ENCODE measurements at regions not wholly inside any gene's neighbourhood (a gene's known extent, or its start where the extent isn't known, plus 50 kb on each side); places are given as distances from the start of the nearest gene placed in this dataset.

DNA sequence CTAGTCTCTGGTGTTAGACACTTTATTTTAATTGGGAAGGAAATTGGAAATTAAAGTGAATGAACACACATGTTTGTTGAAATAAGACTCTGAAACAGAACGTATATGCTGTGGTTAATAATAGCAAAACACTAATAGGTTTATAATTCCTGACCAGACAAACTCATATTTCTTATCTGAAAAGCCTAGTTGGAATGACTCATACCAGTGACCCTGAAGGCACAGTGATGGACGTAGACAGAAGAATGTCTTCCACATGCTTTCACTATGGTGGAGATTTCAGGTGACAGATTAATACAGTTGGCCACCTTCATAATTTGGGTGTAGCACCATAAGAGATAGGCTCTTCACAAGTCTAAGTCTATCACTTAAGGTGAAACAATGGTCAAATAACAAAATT is 83.0 kb upstream of the COL11A1 start:
- DNase-seq = no peak
- H3K4me1 Mint-ChIP-seq = no peaks in the 10 kb centered on the region
- no peaks in the 10 kb centered on the region for H3K36me3 Mint-ChIP-seq

DNA sequence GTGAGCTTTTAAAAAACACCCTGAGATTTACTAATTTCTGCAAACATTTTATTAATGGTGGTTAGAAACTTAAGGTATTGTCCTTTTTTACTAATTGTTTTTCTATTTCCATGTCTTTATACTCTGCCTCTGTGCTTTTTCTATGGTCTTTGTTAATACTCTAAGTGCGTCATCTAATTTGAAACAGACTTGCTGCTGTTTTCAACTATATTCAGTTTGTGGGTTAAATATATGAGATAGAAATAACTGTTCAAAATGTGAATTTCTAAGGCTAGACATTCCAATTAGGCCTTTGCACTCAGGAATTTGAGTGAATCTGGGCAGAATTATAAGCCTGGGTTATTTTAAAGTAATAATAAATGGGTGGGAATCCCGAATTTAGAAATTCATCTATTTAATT is 82.4 kb upstream of the COL11A1 start:
- Mint-ChIP-seq H3K4me3 (no peak overlapping the region), H3K9me3 (no peaks in the 10 kb centered on the region), H3K4me1 (no peaks in the 10 kb centered on the region), H3K27ac (no peak overlapping the region), H3K27me3 (no peaks in the 10 kb centered on the region), H3K36me3 (no peaks in the 10 kb centered on the region)
- CTCF ChIA-PET = no interaction called here
- no peak for DNase-seq

More for the DNA sequence above, 83.0 kb upstream of the COL11A1 start:
- CTCF ChIA-PET = no interaction called here
- Mint-ChIP-seq H3K27me3 (no peaks in the 10 kb centered on the region), H3K27ac (no peak overlapping the region), H3K4me3 (no peak overlapping the region), H3K9me3 (no peaks in the 10 kb centered on the region)

DNA sequence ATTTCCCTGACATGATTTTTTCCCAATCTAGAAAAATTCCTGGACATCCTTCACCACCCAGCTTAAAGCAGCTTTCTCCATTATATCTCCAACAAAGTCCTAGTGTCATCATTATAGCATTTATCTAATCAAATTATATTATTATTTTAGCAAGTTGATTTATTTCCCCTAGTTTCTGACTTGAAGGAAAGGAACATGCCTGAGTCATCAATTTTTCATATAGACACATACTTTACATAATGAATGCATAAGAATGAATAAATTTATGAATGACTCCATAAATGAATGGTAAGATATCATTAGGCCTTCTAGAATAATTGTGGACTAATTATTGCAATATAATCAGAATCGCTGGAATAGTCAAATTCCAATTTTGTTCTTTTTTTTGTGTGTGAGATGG is 79.4 kb upstream of the COL11A1 start:
- no peak for DNase-seq
- CTCF ChIA-PET = no interaction called here
- H3K9me3 Mint-ChIP-seq = peaks cover 3% of the 10 kb centered on the region
- H3K4me1 Mint-ChIP-seq = no peaks in the 10 kb centered on the region
- H3K36me3 Mint-ChIP-seq = no peaks in the 10 kb centered on the region
- no peak overlapping the region for H3K4me3 Mint-ChIP-seq
- no peaks in the 10 kb centered on the region for H3K27me3 Mint-ChIP-seq
- no peak overlapping the region for H3K27ac Mint-ChIP-seq

DNA sequence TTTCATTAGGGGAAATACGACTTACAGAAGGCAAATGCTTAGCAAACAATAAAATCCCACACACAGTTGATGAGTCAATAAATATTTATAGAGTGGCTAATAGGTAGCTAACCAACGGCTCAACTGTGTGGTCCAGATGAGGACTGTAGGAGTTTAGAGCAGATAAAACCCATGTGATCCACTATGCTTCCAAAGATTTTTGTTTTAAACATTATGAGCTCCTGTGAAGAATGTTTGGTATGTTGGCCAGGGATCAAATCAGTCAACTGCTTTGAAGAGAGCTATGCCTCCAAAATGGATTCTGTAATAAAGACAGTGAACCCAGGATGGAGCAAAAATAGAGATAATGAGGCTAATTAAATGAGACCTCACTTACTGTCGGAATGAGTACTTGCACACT is 72.3 kb upstream of the COL11A1 start:
- peaks cover 3% of the 10 kb centered on the region for H3K9me3 Mint-ChIP-seq
- no peak for DNase-seq
- no peak overlapping the region for H3K4me3 Mint-ChIP-seq
- no peaks in the 10 kb centered on the region for H3K4me1 Mint-ChIP-seq
- H3K27ac Mint-ChIP-seq = no peak overlapping the region
- no peaks in the 10 kb centered on the region for H3K27me3 Mint-ChIP-seq
- CTCF ChIA-PET = no interaction called here
- H3K36me3 Mint-ChIP-seq = no peaks in the 10 kb centered on the region

DNA sequence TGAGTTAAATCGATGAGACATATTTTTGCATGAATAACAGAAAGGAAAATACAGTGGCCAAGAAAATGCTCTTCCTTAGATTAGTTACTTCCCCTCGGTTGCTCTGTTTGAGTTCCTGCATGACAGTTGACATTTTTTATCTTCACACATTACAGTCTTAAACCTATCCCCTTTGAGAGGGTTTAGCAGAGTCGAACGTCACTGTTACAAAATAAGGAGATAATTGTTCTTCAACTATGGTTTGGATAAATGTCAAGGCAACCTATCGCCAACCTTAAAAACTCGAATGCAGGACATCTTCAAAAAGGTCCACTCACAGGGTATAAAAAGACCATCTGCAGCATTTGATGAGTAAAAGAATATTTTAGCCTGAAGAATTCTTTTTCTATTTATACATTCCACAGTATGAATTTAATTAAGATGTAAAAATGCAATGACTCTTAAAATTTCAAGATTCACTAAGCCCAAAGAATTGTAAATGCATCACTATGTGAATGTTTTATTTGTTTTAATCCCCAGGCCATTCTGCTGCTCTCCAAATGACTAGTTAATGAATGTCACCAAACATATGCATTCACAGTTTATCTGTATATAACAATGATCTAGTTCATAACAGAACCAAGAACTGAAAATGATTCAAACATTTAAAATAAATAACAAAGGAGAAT is 68.9 kb upstream of the COL11A1 start:
- no peaks in the 10 kb centered on the region for H3K36me3 Mint-ChIP-seq

DNA sequence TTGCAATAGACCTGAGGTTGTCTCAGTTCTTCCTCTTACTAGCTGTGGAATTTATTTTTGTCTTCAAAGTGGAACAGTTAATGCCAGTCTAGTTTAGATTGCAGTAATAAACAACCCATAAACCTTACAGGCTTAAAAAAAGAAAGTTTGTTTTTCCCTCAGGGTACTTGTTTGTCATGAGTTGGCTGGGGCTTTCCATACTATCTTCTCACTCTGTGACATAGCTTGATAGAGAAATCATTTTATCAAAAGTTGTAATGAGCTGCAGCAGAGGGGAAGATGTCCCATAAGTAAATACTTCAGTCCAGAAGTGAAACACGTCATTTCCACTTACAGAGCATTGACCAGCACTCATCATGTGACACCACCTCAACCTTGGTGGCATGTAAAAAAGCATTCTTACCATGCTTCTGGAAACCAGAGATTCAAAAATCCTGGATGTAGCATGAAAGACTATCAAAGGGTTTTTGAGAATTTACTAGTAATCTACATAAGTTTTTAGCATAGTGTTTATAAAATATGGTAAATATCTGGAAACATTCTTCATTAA is 62.8 kb upstream of the COL11A1 start:
- Mint-ChIP-seq H3K36me3 (no peaks in the 10 kb centered on the region), H3K27me3 (no peaks in the 10 kb centered on the region), H3K4me1 (no peaks in the 10 kb centered on the region), H3K4me3 (no peak overlapping the region), H3K27ac (no peak overlapping the region), H3K9me3 (peaks cover 3% of the 10 kb centered on the region)
- no peak for DNase-seq
- CTCF ChIA-PET = no interaction called here

More for the DNA sequence above, 68.9 kb upstream of the COL11A1 start:
- H3K27me3 Mint-ChIP-seq = no peaks in the 10 kb centered on the region
- no peaks in the 10 kb centered on the region for H3K9me3 Mint-ChIP-seq
- H3K4me1 Mint-ChIP-seq = no peaks in the 10 kb centered on the region
- no peak for DNase-seq
- no peak overlapping the region for H3K27ac Mint-ChIP-seq
- no peak overlapping the region for H3K4me3 Mint-ChIP-seq
- CTCF ChIA-PET = no interaction called here

DNA sequence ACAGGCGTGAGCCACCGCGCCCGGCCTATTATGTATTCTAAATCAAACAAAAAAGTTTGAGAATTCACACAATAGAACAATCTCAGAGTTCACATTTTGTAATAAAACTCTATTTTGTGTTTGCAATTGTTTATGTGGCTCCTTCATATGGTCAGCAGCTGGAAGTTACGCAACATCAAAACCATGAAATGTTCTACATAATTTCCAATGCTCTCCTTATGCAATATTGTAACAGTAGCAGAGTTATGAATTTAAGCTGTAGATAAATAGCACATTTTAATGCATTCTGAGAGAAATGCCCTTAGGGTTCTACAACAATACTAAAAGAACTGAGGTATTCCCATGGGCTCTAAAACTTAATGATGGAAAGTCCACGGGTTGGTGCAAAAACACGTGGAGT is 62.3 kb upstream of the COL11A1 start:
- no peak overlapping the region for H3K27ac Mint-ChIP-seq
- no peaks in the 10 kb centered on the region for H3K4me1 Mint-ChIP-seq
- H3K4me3 Mint-ChIP-seq = no peak overlapping the region
- no peaks in the 10 kb centered on the region for H3K27me3 Mint-ChIP-seq
- H3K9me3 Mint-ChIP-seq = peaks cover 3% of the 10 kb centered on the region
- CTCF ChIA-PET = no interaction called here
- H3K36me3 Mint-ChIP-seq = no peaks in the 10 kb centered on the region
- no peak for DNase-seq

DNA sequence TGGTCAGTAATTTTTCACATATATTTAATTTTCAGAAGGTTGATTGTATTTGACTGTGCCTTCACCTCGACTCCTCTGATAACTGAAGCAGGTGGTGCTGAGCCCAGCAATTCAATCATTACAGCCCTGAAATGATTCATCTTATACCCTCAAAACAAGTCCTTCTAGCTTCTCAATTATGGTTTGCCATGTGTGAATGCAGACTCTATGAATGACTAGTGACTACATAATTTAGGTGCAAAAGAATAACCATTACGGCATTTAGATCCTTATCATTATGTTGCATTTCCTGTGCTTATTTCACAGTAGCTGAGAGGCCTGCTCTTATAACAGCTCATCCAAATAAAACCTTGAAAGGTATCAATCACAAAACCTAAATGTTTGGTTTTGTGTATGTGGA is 54.0 kb upstream of the COL11A1 start:
- Mint-ChIP-seq H3K4me1 (no peaks in the 10 kb centered on the region), H3K27ac (no peak overlapping the region), H3K36me3 (no peaks in the 10 kb centered on the region), H3K9me3 (peaks cover 3% of the 10 kb centered on the region), H3K27me3 (no peaks in the 10 kb centered on the region), H3K4me3 (no peak overlapping the region)
- CTCF ChIA-PET = no interaction called here
- DNase-seq = no peak

DNA sequence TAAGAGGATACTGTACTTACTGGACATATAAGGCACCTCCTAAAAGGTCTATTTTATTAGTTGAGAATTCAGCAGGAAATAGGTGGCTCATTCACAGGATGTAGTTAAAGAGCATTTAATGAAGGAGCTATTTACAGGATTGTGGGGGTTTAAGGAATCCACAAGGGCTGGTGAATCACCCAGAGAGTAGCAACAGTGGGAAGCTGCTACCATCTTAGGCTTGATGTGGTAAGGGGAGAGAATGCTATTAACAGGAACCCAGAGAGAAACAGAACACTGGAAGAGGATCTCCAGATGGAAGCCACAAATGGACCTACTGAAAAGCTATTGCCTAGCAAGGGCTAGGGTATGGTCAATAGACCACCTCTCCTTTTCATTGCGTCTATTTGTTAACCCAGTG is 52.0 kb upstream of the COL11A1 start:
- Mint-ChIP-seq H3K4me1 (no peaks in the 10 kb centered on the region), H3K27me3 (no peaks in the 10 kb centered on the region), H3K4me3 (no peak overlapping the region), H3K36me3 (no peaks in the 10 kb centered on the region), H3K9me3 (peaks cover 2% of the 10 kb centered on the region), H3K27ac (no peak overlapping the region)
- CTCF ChIA-PET = no interaction called here
- no peak for DNase-seq

All from activated naive CD4-positive, alpha-beta T cell treated with anti-CD3 and anti-CD28 coated beads, Interleukin-2, amount 10 ng/mL, durations not matched to agents 7 days and 5 days (primary cell).